ENCODE measurements at regions not wholly inside any gene's neighbourhood (a gene's known extent, or its start where the extent isn't known, plus 50 kb on each side); places are given as distances from the start of the nearest gene placed in this dataset.

GRCh38 chr4:43875655-43876054 lies 573.0 kb downstream of the KCTD8 start:
- TF ChIP-seq POLR2A (IDR thresholded peaks at IDR 0.05; ENCODE audit: low read depth, low read length), result no peak
- TF ChIP-seq GATA2 (IDR thresholded peaks at IDR 0.05; ENCODE audit: insufficient read depth, insufficient read length, low read depth, low read length), result no peak
- no peak for TF ChIP-seq EZH2 (IDR thresholded peaks at IDR 0.05; ENCODE audit: borderline replicate concordance, low read depth, low read length, severe bottlenecking)
- TF ChIP-seq MAX (IDR thresholded peaks at IDR 0.05; ENCODE audit: insufficient read depth, insufficient read length), result no peak
- TF ChIP-seq JUN (IDR thresholded peaks at IDR 0.05; ENCODE audit: borderline replicate concordance, insufficient read depth, insufficient read length, low read depth), result no peak
- no peak for TF ChIP-seq MYC (IDR thresholded peaks at IDR 0.05; ENCODE audit: low read depth, low read length)
- TF ChIP-seq CTCF (IDR thresholded peaks at IDR 0.05; ENCODE audit: extremely low read depth in 1 of 2, insufficient read depth in 1 of 2, low read depth in 1 of 2, low read length in 2 of 2), result no peak
- TF ChIP-seq POLR2AphosphoS5 (IDR thresholded peaks at IDR 0.05; ENCODE audit: insufficient read depth, low read depth, low read length), result no peak
- TF ChIP-seq FOS (IDR thresholded peaks at IDR 0.05; ENCODE audit: borderline replicate concordance, insufficient read depth, low read length), result no peak
- no peak overlapping the region for H3K4me2 ChIP-seq (ENCODE audit: insufficient read depth, low read length)
- H3K4me1 ChIP-seq (ENCODE audit: control insufficient read depth, extremely low read depth, insufficient read depth, low read length), result no peaks in the 10 kb centered on the region
- no peaks in the 10 kb centered on the region for H3K27me3 ChIP-seq (ENCODE audit: control insufficient read depth in 2 of 2, insufficient read depth in 2 of 2, low read length in 2 of 2)
- H4K20me1 ChIP-seq (replicated peaks; ENCODE audit: control insufficient read depth, extremely low read depth, insufficient read depth, low read length), result no peaks in the 10 kb centered on the region
- no peaks in the 10 kb centered on the region for H3K79me2 ChIP-seq (ENCODE audit: control insufficient read depth, insufficient read depth, low read length)
- H2AFZ ChIP-seq (ENCODE audit: low read depth, low read length), result no peak overlapping the region
- FAIRE-seq, result no peak
- no peak overlapping the region for H3K9ac ChIP-seq (replicated peaks; ENCODE audit: extremely low read depth, insufficient read depth, low read length)
- dilution Hi-C loops (cut with MboI; ENCODE audit: extremely low pct_ligation_motif_present, low sequenced_read_pairs) (no loop called here), intact Hi-C loops (cut with micrococcal nuclease) (no loop called here)
- ChIA-PET POLR2A (no interaction called here), CTCF (interaction anchor here (1.0 kb wide), 1 partner anchor 15 kb away, joined by 3 read pairs; no protein-coding TSS in a partner anchor)
- no peak overlapping the region for H3K27ac ChIP-seq (ENCODE audit: insufficient read depth, low read depth, low read length)
- H3K4me3 ChIP-seq (replicated peaks in 1 of 3; ENCODE audit: insufficient read depth in 1 of 3, low read depth in 1 of 3, low read length in 3 of 3), result no peak overlapping the region
- no TSS peak for BruUV-seq (replicated peaks)
- H3K9me1 ChIP-seq (replicated peaks; ENCODE audit: control insufficient read depth, extremely low read depth, insufficient read depth, low read length), result no peaks in the 10 kb centered on the region
- H3K36me3 ChIP-seq (ENCODE audit: control insufficient read depth in 2 of 2, extremely low read depth in 1 of 2, insufficient read depth in 2 of 2, low read length in 2 of 2), result no peaks in the 10 kb centered on the region
- H3K9me3 ChIP-seq (replicated peaks; ENCODE audit: control insufficient read depth, insufficient read depth, low read length), result no peaks in the 10 kb centered on the region
- DNase-seq (ENCODE audit: low read depth, low spot score), result no peak
